Caco-2 (cell line): ENCODE measurements at regions not wholly inside any gene's neighbourhood (a gene's known extent, or its start where the extent isn't known, plus 50 kb on each side); places are given as distances from the start of the nearest gene placed in this dataset.

Source experiments
- BruUV-seq: library from RNA; stranded (reverse); fragments of 400-500 nt; replicated peaks from 2 replicates; lab custom pipeline; 2021; lab: Mats Ljungman, UMichigan
- CTCF ChIA-PET: fragments of 300-600 bp; sonication (Branson Sonifier 250); formaldehyde crosslinking; loops from one replicate; lab custom pipeline; 2022; ENCODE audit warnings: antibody characterized with exemption; lab: Charles Lee
- POLR2A ChIA-PET: fragments of 300-600 bp; sonication (Branson Sonifier 250); formaldehyde crosslinking; loops from one replicate; lab custom pipeline; 2022; ENCODE audit warnings: antibody characterized with exemption; lab: Charles Lee
- DNase-seq, 2 experiments: peaks; one replicate each; pipeline versions ENCODE4 v3.0.0 to v3.0.0-alpha.2; 2020 to 2022
- H3K27me3 ChIP-seq: replicated peaks from 2 replicates; pipeline ENCODE4 v1.6.0; 2011; ENCODE audit warnings: low read length; ENCODE audit not compliant: control insufficient read depth, insufficient read depth
- H3K36me3 ChIP-seq: 2 replicates; pipeline ENCODE4 v1.5.1; 2011; ENCODE audit warnings: low read length; ENCODE audit not compliant: control insufficient read depth, insufficient read depth
- H3K4me1 ChIP-seq: fragments of 250-450 bp; sonication (Bioruptor Pico); 2 replicates; pipeline ENCODE4 v1.5.1; 2020; ENCODE audit warnings: mild to moderate bottlenecking
- H3K4me3 ChIP-seq: 2 replicates; pipeline ENCODE4 v1.5.1; 2011; ENCODE audit warnings: low read depth, mild to moderate bottlenecking, control low read depth, low read length
- H3K9me3 ChIP-seq: fragments of 250-450 bp; sonication (Bioruptor Pico); 2 replicates; pipeline ENCODE4 v1.5.1; 2020; ENCODE audit warnings: mild to moderate bottlenecking, moderate library complexity
- H3K27ac Mint-ChIP-seq: one replicate; pipeline ENCODE4 v1.8.0; 2022; ENCODE audit warnings: mixed read lengths; ENCODE audit not compliant: unreplicated experiment
- H3K27me3 Mint-ChIP-seq: one replicate; pipeline ENCODE4 v1.8.0; 2022; ENCODE audit warnings: mixed read lengths; ENCODE audit not compliant: insufficient read depth, unreplicated experiment
- H3K36me3 Mint-ChIP-seq: one replicate; pipeline ENCODE4 v1.8.0; 2022; ENCODE audit warnings: mild to moderate bottlenecking, mixed read lengths; ENCODE audit not compliant: insufficient read depth, unreplicated experiment
- H3K4me1 Mint-ChIP-seq: one replicate; pipeline ENCODE4 v1.8.0; 2022; ENCODE audit warnings: low read depth, mixed read lengths; ENCODE audit not compliant: unreplicated experiment
- H3K4me3 Mint-ChIP-seq: one replicate; pipeline ENCODE4 v1.8.0; 2022; ENCODE audit warnings: mild to moderate bottlenecking, moderate library complexity, mixed read lengths; ENCODE audit not compliant: unreplicated experiment
- H3K9me3 Mint-ChIP-seq: one replicate; pipeline ENCODE4 v1.8.0; 2022; ENCODE audit warnings: mixed read lengths; ENCODE audit not compliant: unreplicated experiment
- CTCF ChIP-seq, 2 experiments: fragments of 200-600 bp in 1 of 2; IDR thresholded peaks; 1 replicate in 1 of 2; 2 replicates in 1 of 2; pipeline versions ENCODE4 v1.5.1 to v1.8.0; 2011 to 2022; ENCODE audit warnings: antibody characterized with exemption in 1 of 2, control low read depth in 1 of 2, inconsistent platforms in 1 of 2, low read depth in 1 of 2, low read length in 1 of 2, mild to moderate bottlenecking in 1 of 2, moderate library complexity in 1 of 2; ENCODE audit not compliant: insufficient read depth in 1 of 2, severe bottlenecking in 1 of 2, unreplicated experiment in 1 of 2
- intact Hi-C: fragments of 100-400 bp; cut with micrococcal nuclease; formaldehyde crosslinking; loops from one replicate; pipeline ENCODE4 v1.10.0; 2022; ENCODE audit not compliant: unreplicated experiment

- no TSS peak for BruUV-seq
- H3K27me3 ChIP-seq, result no peaks in the 10 kb centered on the region
- Mint-ChIP-seq H3K4me3 (no peak overlapping the region), H3K4me1 (peaks cover 40% of the 10 kb centered on the region), H3K27ac (no peak overlapping the region), H3K9me3 (no peaks in the 10 kb centered on the region), H3K36me3 (peaks cover 12% of the 10 kb centered on the region), H3K27me3 (no peaks in the 10 kb centered on the region)
- TF ChIP-seq CTCF (IDR thresholded peaks at IDR 0.05; ENCODE audit: insufficient read depth in 1 of 2, low read depth in 1 of 2, low read length in 1 of 2, severe bottlenecking in 1 of 2, unreplicated experiment in 1 of 2), result no peak
- intact Hi-C loops, result no loop called here
- DNase-seq, result no peak
- H3K9me3 ChIP-seq, result no peaks in the 10 kb centered on the region
- no peak overlapping the region for H3K4me3 ChIP-seq
- POLR2A ChIA-PET, result no interaction called here
- H3K4me1 ChIP-seq, result peaks cover 23% of the 10 kb centered on the region
- H3K36me3 ChIP-seq, result no peaks in the 10 kb centered on the region; the same call in 1 of the 2 replicates
- CTCF ChIA-PET, result no interaction called here
These were observed 359.8 kb upstream of the C2CD4B start for GRCh38 chr15:62524848-62525247.

DNA sequence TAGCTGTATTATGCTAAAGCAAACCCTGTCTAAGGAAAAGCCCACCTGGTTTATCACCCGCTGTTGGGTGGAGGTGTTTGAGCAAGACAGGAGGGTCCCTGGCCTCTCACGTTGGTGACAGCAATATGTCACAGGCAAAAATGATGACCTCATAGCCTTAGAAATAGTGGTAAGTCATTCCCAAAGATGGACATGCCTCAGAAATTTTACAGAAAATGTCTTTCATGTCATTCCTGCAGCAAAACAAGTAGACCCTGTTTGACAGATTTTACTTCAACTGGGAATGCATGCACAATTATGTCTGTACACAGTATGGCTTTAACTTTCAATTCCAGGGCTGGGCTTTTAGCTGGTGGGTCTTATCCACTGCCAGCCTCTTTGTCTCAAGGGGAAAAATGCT is 362.3 kb upstream of the C2CD4B start:
- ChIA-PET CTCF (no interaction called here), POLR2A (no interaction called here)
- Histone ChIP-seq H3K27me3 (no peaks in the 10 kb centered on the region), H3K4me3 (no peak overlapping the region), H3K4me1 (no peaks in the 10 kb centered on the region; the same call in 1 of the 2 replicates), H3K36me3 (no peaks in the 10 kb centered on the region), H3K9me3 (no peaks in the 10 kb centered on the region)
- H3K36me3 Mint-ChIP-seq, result peaks cover 6% of the 10 kb centered on the region
- H3K27ac Mint-ChIP-seq, result no peak overlapping the region
- no peaks in the 10 kb centered on the region for H3K9me3 Mint-ChIP-seq
- TF ChIP-seq CTCF (IDR thresholded peaks at IDR 0.05; ENCODE audit: insufficient read depth in 1 of 2, low read depth in 1 of 2, low read length in 1 of 2, severe bottlenecking in 1 of 2, unreplicated experiment in 1 of 2), result no peak
- no peaks in the 10 kb centered on the region for H3K27me3 Mint-ChIP-seq
- no peak overlapping the region for H3K4me3 Mint-ChIP-seq
- DNase-seq, result no peak
- no TSS peak for BruUV-seq
- H3K4me1 Mint-ChIP-seq, result peaks cover 19% of the 10 kb centered on the region
- intact Hi-C loops, result no loop called here

GRCh38 chr15:62528505-62528904 is 363.4 kb upstream of the C2CD4B start:
- peak in 1 of 2 experiments; percentile 4 for TF ChIP-seq CTCF (IDR thresholded peaks at IDR 0.05; ENCODE audit: insufficient read depth in 1 of 2, low read depth in 1 of 2, low read length in 1 of 2, severe bottlenecking in 1 of 2, unreplicated experiment in 1 of 2)
- H3K27me3 ChIP-seq, result no peaks in the 10 kb centered on the region
- no peak for DNase-seq
- H3K27me3 Mint-ChIP-seq, result no peaks in the 10 kb centered on the region
- H3K36me3 ChIP-seq, result no peaks in the 10 kb centered on the region
- no peaks in the 10 kb centered on the region for H3K9me3 ChIP-seq
- peaks cover 19% of the 10 kb centered on the region for H3K4me1 Mint-ChIP-seq
- H3K36me3 Mint-ChIP-seq, result peaks cover 6% of the 10 kb centered on the region
- ChIA-PET CTCF (interaction anchor here (0.5 to 1.2 kb wide), 3 partner anchors 18 to 38 kb away, joined by 3 to 5 read pairs (median 3); no protein-coding TSS in a partner anchor), POLR2A (interaction anchor here (0.5 to 0.6 kb wide), 4 partner anchors 21 to 148 kb away, joined by 3 to 4 read pairs (median 4); no protein-coding TSS in a partner anchor)
- no peak overlapping the region for H3K27ac Mint-ChIP-seq
- H3K9me3 Mint-ChIP-seq, result no peaks in the 10 kb centered on the region
- no TSS peak for BruUV-seq
- H3K4me3 ChIP-seq, result no peak overlapping the region
- intact Hi-C loops, result no loop called here
- no peaks in the 10 kb centered on the region; the same call in 1 of the 2 replicates for H3K4me1 ChIP-seq
- no peak overlapping the region for H3K4me3 Mint-ChIP-seq
